ENCODE measurements at regions not wholly inside any gene's neighbourhood (a gene's known extent, or its start where the extent isn't known, plus 50 kb on each side); places are given as distances from the start of the nearest gene placed in this dataset.

DNA sequence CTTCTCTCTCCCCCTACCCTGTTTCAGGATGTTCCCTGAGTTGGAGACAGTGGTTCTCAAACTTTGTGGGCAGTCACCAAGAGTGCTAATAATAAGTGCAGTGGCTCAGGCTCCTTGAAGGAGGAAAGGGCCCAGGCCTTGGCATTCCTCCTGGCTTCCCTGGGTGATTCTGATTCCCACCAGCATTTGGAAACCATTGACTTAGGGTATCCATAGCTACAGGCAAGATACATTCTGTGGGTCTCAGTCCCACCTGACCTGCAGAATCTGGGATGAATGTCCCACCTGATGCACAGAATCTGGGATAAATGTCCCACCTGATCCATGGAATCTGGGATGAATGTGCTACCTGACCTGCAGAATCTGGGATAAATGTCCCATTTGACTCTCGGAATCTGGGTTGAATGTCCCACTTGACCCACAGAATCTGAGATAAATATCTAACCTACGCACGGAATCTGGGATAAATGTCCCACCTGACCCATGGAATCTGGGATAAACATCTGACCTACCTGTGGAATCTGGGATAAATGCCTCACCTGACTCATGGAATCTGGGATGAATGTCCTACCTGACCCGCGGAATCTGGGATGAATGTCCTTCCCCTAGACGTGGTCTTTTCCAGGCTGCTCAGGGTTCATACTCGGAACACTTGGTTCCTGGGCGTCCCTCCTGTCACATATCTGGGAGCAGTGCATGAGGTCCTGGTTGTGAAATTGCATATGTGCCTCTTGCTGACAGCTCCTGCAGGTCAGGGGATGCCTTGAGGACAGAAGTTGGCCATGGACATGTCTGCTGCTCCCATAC is 136.7 kb upstream of the HS3ST2 start:
- no peak for TF ChIP-seq POLR2A (IDR thresholded peaks at IDR 0.05)
- TF ChIP-seq, protein P1, sequence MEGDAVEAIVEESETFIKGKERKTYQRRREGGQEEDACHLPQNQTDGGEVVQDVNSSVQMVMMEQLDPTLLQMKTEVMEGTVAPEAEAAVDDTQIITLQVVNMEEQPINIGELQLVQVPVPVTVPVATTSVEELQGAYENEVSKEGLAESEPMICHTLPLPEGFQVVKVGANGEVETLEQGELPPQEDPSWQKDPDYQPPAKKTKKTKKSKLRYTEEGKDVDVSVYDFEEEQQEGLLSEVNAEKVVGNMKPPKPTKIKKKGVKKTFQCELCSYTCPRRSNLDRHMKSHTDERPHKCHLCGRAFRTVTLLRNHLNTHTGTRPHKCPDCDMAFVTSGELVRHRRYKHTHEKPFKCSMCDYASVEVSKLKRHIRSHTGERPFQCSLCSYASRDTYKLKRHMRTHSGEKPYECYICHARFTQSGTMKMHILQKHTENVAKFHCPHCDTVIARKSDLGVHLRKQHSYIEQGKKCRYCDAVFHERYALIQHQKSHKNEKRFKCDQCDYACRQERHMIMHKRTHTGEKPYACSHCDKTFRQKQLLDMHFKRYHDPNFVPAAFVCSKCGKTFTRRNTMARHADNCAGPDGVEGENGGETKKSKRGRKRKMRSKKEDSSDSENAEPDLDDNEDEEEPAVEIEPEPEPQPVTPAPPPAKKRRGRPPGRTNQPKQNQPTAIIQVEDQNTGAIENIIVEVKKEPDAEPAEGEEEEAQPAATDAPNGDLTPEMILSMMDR (IDR thresholded peaks at IDR 0.05): no peak
